H1 (cell line): ENCODE measurements at regions not wholly inside any gene's neighbourhood (a gene's known extent, or its start where the extent isn't known, plus 50 kb on each side); places are given as distances from the start of the nearest gene placed in this dataset.

Source experiments
- CTCF ChIA-PET: fragments of 300-600 bp; sonication (Branson Sonifier 250); formaldehyde crosslinking; loops from one replicate; lab custom pipeline; 2021; ENCODE audit not compliant: partially characterized antibody; lab: Charles Lee
- POLR2A ChIA-PET: fragments of 300-600 bp; sonication (Branson Sonifier 250); formaldehyde crosslinking; loops from one replicate; lab custom pipeline; 2021; ENCODE audit warnings: inconsistent platforms; ENCODE audit not compliant: partially characterized antibody; lab: Charles Lee
- DNase-seq, 2 experiments: peaks; one replicate each; pipeline versions ENCODE4 v3.0.0 to v3.0.0-alpha.2; 2010 to 2022; ENCODE audit warnings: low spot score in 2 of 2, low read depth in 1 of 2, mixed read lengths in 1 of 2
- FAIRE-seq: peaks from 2 replicates; lab custom pipeline; 2011; peaks lifted over from hg19 to GRCh38; lab: Jason Lieb, UNC
- H2AFZ ChIP-seq: 2 replicates; pipeline ENCODE4 v1.8.1; 2012; ENCODE audit warnings: low read length, inconsistent platforms
- H2AK5ac ChIP-seq: 2 replicates; pipeline ENCODE4 v1.6.1; 2013; ENCODE audit warnings: low read depth, low read length
- H2BK120ac ChIP-seq: replicated peaks from 2 replicates; pipeline ENCODE3; 2013; ENCODE audit warnings: low read depth, low read length, inconsistent platforms
- H2BK12ac ChIP-seq: 2 replicates; pipeline ENCODE4 v1.6.1; 2013; ENCODE audit warnings: low read depth, low read length
- H2BK15ac ChIP-seq: 2 replicates; pipeline ENCODE4 v1.6.1; 2013; ENCODE audit warnings: low read length
- H2BK20ac ChIP-seq: 2 replicates; pipeline ENCODE4 v1.6.1; 2013; ENCODE audit warnings: low read length
- H2BK5ac ChIP-seq: 2 replicates; pipeline ENCODE4 v1.6.1; 2013; ENCODE audit warnings: low read depth, low read length
- H3K14ac ChIP-seq: 2 replicates; pipeline ENCODE4 v1.6.1; 2013; ENCODE audit warnings: inconsistent platforms; ENCODE audit not compliant: insufficient read length
- H3K18ac ChIP-seq: 2 replicates; pipeline ENCODE4 v1.6.1; 2013; ENCODE audit warnings: low read length; ENCODE audit errors: extremely low read depth
- H3K23ac ChIP-seq: 2 replicates; pipeline ENCODE4 v1.6.1; 2013; ENCODE audit warnings: inconsistent platforms; ENCODE audit not compliant: insufficient read length
- H3K23me2 ChIP-seq: 2 replicates; pipeline ENCODE4 v1.6.1; 2013; ENCODE audit warnings: low read depth, low read length
- H3K27ac ChIP-seq: 2 replicates; pipeline ENCODE4 v1.6.1; 2011; ENCODE audit warnings: low read depth, low read length, inconsistent platforms
- H3K27me3 ChIP-seq, 4 experiments: replicated peaks in 1 of 4; 1 replicate in 1 of 4; 2 replicates in 3 of 4; pipeline versions ENCODE4 v1.6.1 to v1.8.1; 2011 to 2013; ENCODE audit warnings: low read length in 3 of 4, mild to moderate bottlenecking in 3 of 4, inconsistent platforms in 2 of 4, mixed read lengths in 2 of 4, moderate library complexity in 1 of 4; ENCODE audit not compliant: control insufficient read depth in 3 of 4, insufficient read depth in 3 of 4; ENCODE audit errors: extremely low read depth in 1 of 4
- H3K36me3 ChIP-seq, 4 experiments: 2 replicates each; pipeline versions ENCODE4 v1.6.1 to v1.8.1; 2011 to 2013; ENCODE audit warnings: mild to moderate bottlenecking in 4 of 4, low read length in 3 of 4, moderate library complexity in 2 of 4, control low read depth in 1 of 4, inconsistent platforms in 1 of 4; ENCODE audit not compliant: insufficient read depth in 4 of 4, control insufficient read depth in 2 of 4
- H3K4ac ChIP-seq: replicated peaks from 2 replicates; pipeline ENCODE3; 2013; ENCODE audit warnings: low read length, low read depth, mixed read lengths, inconsistent platforms; ENCODE audit not compliant: insufficient read length
- H3K4me1 ChIP-seq, 4 experiments: replicated peaks in 1 of 4; 1 replicate in 1 of 4; 2 replicates in 3 of 4; pipeline versions ENCODE4 v1.6.1 to v1.8.1; 2011 to 2013; ENCODE audit warnings: low read length in 3 of 4, inconsistent platforms in 2 of 4, mixed read lengths in 1 of 4; ENCODE audit not compliant: insufficient read depth in 4 of 4, control insufficient read depth in 3 of 4
- H3K4me2 ChIP-seq, 2 experiments: 2 replicates each; pipeline versions ENCODE4 v1.6.1 to v1.8.1; 2011 to 2013; ENCODE audit warnings: low read depth in 2 of 2, low read length in 2 of 2, control low read depth in 1 of 2, inconsistent platforms in 1 of 2, mild to moderate bottlenecking in 1 of 2; ENCODE audit not compliant: insufficient read depth in 1 of 2
- H3K4me3 ChIP-seq, 4 experiments: fragments of 200-600, 300-600 bp in 1 of 4; sonication (generic), shearing (Covaris generic), sonication (Bioruptor Twin) in 1 of 4; 2 replicates each; pipeline versions ENCODE4 v1.5.1 to v1.8.1; 2011 to 2016; ENCODE audit warnings: low read length in 4 of 4, low read depth in 3 of 4, control low read depth in 2 of 4, inconsistent platforms in 2 of 4, mild to moderate bottlenecking in 2 of 4, mixed read lengths in 1 of 4, moderate library complexity in 1 of 4; ENCODE audit not compliant: insufficient read depth in 2 of 4; ENCODE audit errors: extremely low read depth in 1 of 4
- H3K56ac ChIP-seq: replicated peaks from 2 replicates; pipeline ENCODE3; 2013; ENCODE audit warnings: low read depth, mild to moderate bottlenecking, mixed read lengths, low read length, inconsistent platforms; ENCODE audit not compliant: insufficient read length
- H3K79me1 ChIP-seq: 2 replicates; pipeline ENCODE4 v1.6.1; 2013; ENCODE audit warnings: low read depth, low read length, control low read depth
- H3K79me2 ChIP-seq, 2 experiments: 2 replicates each; pipeline versions ENCODE4 v1.6.1 to v1.8.1; 2012 to 2013; ENCODE audit warnings: low read length in 2 of 2, mild to moderate bottlenecking in 2 of 2, inconsistent platforms in 1 of 2; ENCODE audit not compliant: insufficient read depth in 2 of 2, control insufficient read depth in 1 of 2
- H3K9ac ChIP-seq, 4 experiments: replicated peaks in 1 of 4; 1 replicate in 1 of 4; 2 replicates in 3 of 4; pipeline versions ENCODE4 v1.6.1 to v1.8.1; 2011 to 2013; ENCODE audit warnings: low read depth in 3 of 4, low read length in 3 of 4, control low read depth in 2 of 4, mild to moderate bottlenecking in 2 of 4, moderate library complexity in 2 of 4, inconsistent platforms in 1 of 4; ENCODE audit errors: extremely low read depth in 1 of 4
- H3K9me3 ChIP-seq, 2 experiments: 2 replicates each; pipeline versions ENCODE4 v1.6.1 to v1.8.1; 2012 to 2013; ENCODE audit warnings: mild to moderate bottlenecking in 2 of 2, moderate library complexity in 2 of 2, control low read depth in 1 of 2, inconsistent platforms in 1 of 2, low read depth in 1 of 2, low read length in 1 of 2, mixed read lengths in 1 of 2; ENCODE audit not compliant: insufficient read depth in 2 of 2
- H4K20me1 ChIP-seq, 2 experiments: replicated peaks in 1 of 2; 2 replicates each; pipeline versions ENCODE3 to v1.8.1; 2011 to 2013; ENCODE audit warnings: inconsistent platforms in 2 of 2, low read length in 2 of 2, mild to moderate bottlenecking in 1 of 2; ENCODE audit not compliant: insufficient read depth in 2 of 2, control insufficient read depth in 1 of 2
- H4K5ac ChIP-seq: 2 replicates; pipeline ENCODE4 v1.6.1; 2013; ENCODE audit warnings: low read length, low read depth, mixed read lengths, inconsistent platforms; ENCODE audit not compliant: insufficient read length
- H4K8ac ChIP-seq: 2 replicates; pipeline ENCODE4 v1.8.0; 2013; ENCODE audit warnings: mild to moderate bottlenecking, moderate library complexity, low read length, inconsistent platforms; ENCODE audit not compliant: insufficient read depth; ENCODE audit errors: extremely low read depth
- H4K91ac ChIP-seq: replicated peaks from 2 replicates; pipeline ENCODE3; 2013; ENCODE audit warnings: low read length, mixed read lengths, inconsistent platforms; ENCODE audit not compliant: insufficient read length
- ASH2L ChIP-seq: fragments of 200-600, 300-600 bp; sonication (generic); IDR thresholded peaks from one replicate; pipeline ENCODE4 v1.7.1; 2017; ENCODE audit warnings: low read length
- GABPA ChIP-seq: IDR thresholded peaks from 2 replicates; pipeline ENCODE4 v1.6.1; 2011; ENCODE audit warnings: mild to moderate bottlenecking, low read length, moderate library complexity, borderline replicate concordance; ENCODE audit not compliant: insufficient read depth
- NANOG ChIP-seq: IDR thresholded peaks from 2 replicates; pipeline ENCODE4 v1.6.1; 2011; ENCODE audit warnings: low read length, low read depth, mild to moderate bottlenecking, inconsistent platforms; ENCODE audit not compliant: insufficient read depth, poor library complexity, severe bottlenecking
- NRF1 ChIP-seq: IDR thresholded peaks from 2 replicates; pipeline ENCODE4 v1.6.1; 2011; ENCODE audit warnings: mild to moderate bottlenecking, low read depth, low read length, improper control_type of control experiment
- RNF2 ChIP-seq: fragments of 200-900, 300-1000 bp; sonication (generic); IDR thresholded peaks from 2 replicates; pipeline ENCODE4 v1.7.1; 2016; ENCODE audit warnings: borderline replicate concordance, low read depth, mild to moderate bottlenecking, antibody characterized with exemption, low read length; ENCODE audit not compliant: poor library complexity, severe bottlenecking; ENCODE audit errors: missing control alignments
- SAP30 ChIP-seq: fragments of 300-600 bp; sonication (generic); IDR thresholded peaks from 2 replicates; pipeline ENCODE4 v1.7.1; 2012; ENCODE audit warnings: low read length, moderate library complexity, mild to moderate bottlenecking, inconsistent platforms; ENCODE audit not compliant: insufficient read depth, insufficient replicate concordance
- SRF ChIP-seq: IDR thresholded peaks from 2 replicates; pipeline ENCODE4 v1.6.1; 2011; ENCODE audit warnings: mild to moderate bottlenecking, low read depth, low read length, moderate library complexity
- YY1 ChIP-seq: IDR thresholded peaks from 2 replicates; pipeline ENCODE4 v1.6.1; 2011; ENCODE audit warnings: low read depth, mild to moderate bottlenecking, low read length
- WGBS, 2 experiments: shearing (Covaris generic) in 1 of 2; methylation state at CpG; one replicate each; pipeline versions ENCODE4 v1.1.6 to v1.1.7; 2013 to 2015; ENCODE audit warnings: low lambda C conversion rate in 2 of 2, mixed read lengths in 2 of 2, inconsistent platforms in 1 of 2, low coverage in 1 of 2, missing lambda C conversion rate in 1 of 2; ENCODE audit not compliant: insufficient replicate concordance in 2 of 2, insufficient coverage in 1 of 2, insufficient read length in 1 of 2; ENCODE audit errors: extremely low coverage in 1 of 2, missing lambda C conversion rate in 1 of 2; 5-methylcytosine and 5-hydroxymethylcytosine counted together

DNA sequence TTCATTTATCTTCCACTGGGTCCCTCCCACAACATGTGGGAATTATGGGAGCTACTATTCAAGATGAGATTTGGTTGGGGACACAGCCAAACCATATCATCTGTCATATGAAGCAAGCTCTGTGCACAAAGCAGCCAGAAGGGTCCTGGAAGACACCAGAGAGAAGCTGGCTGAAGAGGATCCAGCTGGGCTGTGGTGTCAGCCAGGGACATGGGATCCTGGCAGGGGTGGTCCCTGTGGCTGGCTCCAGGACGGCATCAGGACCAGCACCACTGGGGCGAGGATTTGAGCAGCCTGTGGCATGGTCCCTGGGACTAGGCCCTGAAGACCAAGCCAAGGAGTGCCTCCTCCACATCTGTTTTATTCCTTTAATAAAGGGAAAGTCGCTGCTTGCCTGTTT, 84.8 kb upstream of the HDAC4 start:
- no peak overlapping the region for H3K18ac ChIP-seq
- no peaks in the 10 kb centered on the region for H3K79me2 ChIP-seq
- ChIA-PET POLR2A (no interaction called here), CTCF (no interaction called here)
- H2BK120ac ChIP-seq: no peak overlapping the region
- H3K23ac ChIP-seq: no peak overlapping the region
- no peak overlapping the region for H2BK12ac ChIP-seq
- H4K20me1 ChIP-seq: no peaks in the 10 kb centered on the region
- DNase-seq: no peak
- H3K56ac ChIP-seq: no peak overlapping the region
- H2AFZ ChIP-seq: no peak overlapping the region
- no peak overlapping the region for H3K4me2 ChIP-seq
- H2BK15ac ChIP-seq: no peak overlapping the region
- H3K27ac ChIP-seq: no peak overlapping the region
- H3K4me3 ChIP-seq: no peak overlapping the region
- H2BK5ac ChIP-seq: no peak overlapping the region
- H3K9ac ChIP-seq: no peak overlapping the region
- peaks cover 0 to 2% (median 0%) of the 10 kb centered on the region in 4 experiments; a peak in 1 of 7 replicates for H3K4me1 ChIP-seq
- no peaks in the 10 kb centered on the region for H3K79me1 ChIP-seq
- H3K27me3 ChIP-seq: no peaks in the 10 kb centered on the region; a peak in 1 of 7 replicates
- TF ChIP-seq ASH2L: no peak
- no peak for TF ChIP-seq NRF1
- no peak for TF ChIP-seq NANOG
- TF ChIP-seq GABPA: no peak
- no peak for TF ChIP-seq SRF
- TF ChIP-seq RNF2: no peak
- no peak for TF ChIP-seq YY1
- no peak for TF ChIP-seq SAP30
- no peaks in the 10 kb centered on the region for H3K9me3 ChIP-seq
- WGBS, 2 experiments: 84% methylated on average over 3 of the region's 3 CpGs; no CpG with 5 or more reads in 1 of the 2 experiments
- no peak overlapping the region for H3K4ac ChIP-seq
- no peak overlapping the region for H2AK5ac ChIP-seq
- no peak overlapping the region for H4K8ac ChIP-seq
- H3K36me3 ChIP-seq: no peaks in the 10 kb centered on the region
- H3K23me2 ChIP-seq: peaks cover 3% of the 10 kb centered on the region; the same call in 1 of the 2 replicates
- no peak overlapping the region for H3K14ac ChIP-seq
- no peak overlapping the region for H2BK20ac ChIP-seq
- no peak overlapping the region for H4K5ac ChIP-seq
- FAIRE-seq: no peak
- no peak overlapping the region for H4K91ac ChIP-seq
